ENCODE measurements at regions not wholly inside any gene's neighbourhood (a gene's known extent, or its start where the extent isn't known, plus 50 kb on each side); places are given as distances from the start of the nearest gene placed in this dataset.

DNA sequence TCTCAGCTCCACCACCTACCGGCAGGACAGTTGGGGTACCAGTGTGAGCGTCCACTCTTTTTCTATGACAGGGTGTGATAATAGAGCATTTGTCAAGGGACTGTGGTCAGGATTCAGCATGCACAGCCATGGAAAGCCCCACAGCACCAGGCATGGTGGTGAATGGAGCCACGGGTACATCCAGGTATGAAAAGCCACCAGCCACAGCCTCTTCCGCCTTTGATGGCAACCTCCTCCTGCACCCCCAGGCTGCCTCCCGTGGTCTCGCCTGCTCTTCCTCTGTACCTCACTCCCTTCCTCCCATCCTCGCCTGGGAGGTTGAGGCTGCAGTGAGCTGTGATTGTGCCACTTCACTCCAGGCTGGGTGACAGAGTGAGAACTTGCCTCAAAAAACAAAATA lies 90.2 kb upstream of the CHST15 start:
- no peak for TF ChIP-seq POLR2A (IDR thresholded peaks at IDR 0.05)
- TF ChIP-seq, protein P1, sequence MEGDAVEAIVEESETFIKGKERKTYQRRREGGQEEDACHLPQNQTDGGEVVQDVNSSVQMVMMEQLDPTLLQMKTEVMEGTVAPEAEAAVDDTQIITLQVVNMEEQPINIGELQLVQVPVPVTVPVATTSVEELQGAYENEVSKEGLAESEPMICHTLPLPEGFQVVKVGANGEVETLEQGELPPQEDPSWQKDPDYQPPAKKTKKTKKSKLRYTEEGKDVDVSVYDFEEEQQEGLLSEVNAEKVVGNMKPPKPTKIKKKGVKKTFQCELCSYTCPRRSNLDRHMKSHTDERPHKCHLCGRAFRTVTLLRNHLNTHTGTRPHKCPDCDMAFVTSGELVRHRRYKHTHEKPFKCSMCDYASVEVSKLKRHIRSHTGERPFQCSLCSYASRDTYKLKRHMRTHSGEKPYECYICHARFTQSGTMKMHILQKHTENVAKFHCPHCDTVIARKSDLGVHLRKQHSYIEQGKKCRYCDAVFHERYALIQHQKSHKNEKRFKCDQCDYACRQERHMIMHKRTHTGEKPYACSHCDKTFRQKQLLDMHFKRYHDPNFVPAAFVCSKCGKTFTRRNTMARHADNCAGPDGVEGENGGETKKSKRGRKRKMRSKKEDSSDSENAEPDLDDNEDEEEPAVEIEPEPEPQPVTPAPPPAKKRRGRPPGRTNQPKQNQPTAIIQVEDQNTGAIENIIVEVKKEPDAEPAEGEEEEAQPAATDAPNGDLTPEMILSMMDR (IDR thresholded peaks at IDR 0.05) = no peak
- WGBS, 4 donors = 92 to 98% (median 94%) methylated on average over 7 of the region's 7 CpGs
- Histone ChIP-seq H3K27me3 (no peaks in the 10 kb centered on the region), H3K9me3 (no peaks in the 10 kb centered on the region), H3K27ac (no peak overlapping the region), H3K4me3 (no peak overlapping the region), H3K36me3 (no peaks in the 10 kb centered on the region), H3K4me1 (peaks cover 0 to 18% (median 0%) of the 10 kb centered on the region in 12 donors)
- DNase-seq (no peak), ATAC-seq (no peak)
- intact Hi-C loops (cut with DNase I) = no loop called here

DNA sequence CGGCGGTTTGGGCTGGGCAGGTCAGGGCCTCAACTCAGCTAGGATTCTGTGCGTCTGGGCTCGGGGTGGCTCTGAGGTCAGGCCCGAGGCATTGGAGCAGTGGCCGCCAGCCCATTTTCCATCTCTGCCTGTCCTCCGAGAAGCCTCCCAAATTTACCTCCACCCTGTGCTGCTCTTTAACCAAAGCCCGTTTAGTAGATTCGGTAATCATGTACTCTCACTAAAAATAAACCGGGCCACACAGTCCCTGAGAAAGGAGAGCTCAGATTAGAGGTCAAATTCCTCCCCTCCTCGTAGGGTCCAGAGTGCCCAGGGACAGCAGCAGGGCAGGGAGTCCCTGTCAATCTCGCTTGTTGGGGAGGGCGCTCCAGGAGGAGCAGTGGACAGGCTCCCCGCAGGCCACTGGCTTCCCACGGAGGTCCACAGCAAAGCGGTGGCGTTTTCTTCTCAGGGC lies 88.7 kb upstream of the CHST15 start:
- intact Hi-C loops (cut with DNase I) = no loop called here
- DNase-seq (peak in 2 of 5 donors; percentile 60 to 80), ATAC-seq (peak; percentile 91 to 96 (median 94))
- WGBS, 4 donors = 65 to 72% (median 68%) methylated on average over 11 to 17 of the region's 17 CpGs
- Histone ChIP-seq H3K27me3 (no peaks in the 10 kb centered on the region), H3K36me3 (no peaks in the 10 kb centered on the region), H3K9me3 (no peaks in the 10 kb centered on the region), H3K4me1 (peaks cover 0 to 18% (median 0%) of the 10 kb centered on the region in 12 donors), H3K4me3 (no peak overlapping the region), H3K27ac (peak overlapping the region in 8 of 12 donors; percentile 14 to 71 (median 43))
- TF ChIP-seq, protein P1 (IDR thresholded peaks at IDR 0.05) = no peak

DNA sequence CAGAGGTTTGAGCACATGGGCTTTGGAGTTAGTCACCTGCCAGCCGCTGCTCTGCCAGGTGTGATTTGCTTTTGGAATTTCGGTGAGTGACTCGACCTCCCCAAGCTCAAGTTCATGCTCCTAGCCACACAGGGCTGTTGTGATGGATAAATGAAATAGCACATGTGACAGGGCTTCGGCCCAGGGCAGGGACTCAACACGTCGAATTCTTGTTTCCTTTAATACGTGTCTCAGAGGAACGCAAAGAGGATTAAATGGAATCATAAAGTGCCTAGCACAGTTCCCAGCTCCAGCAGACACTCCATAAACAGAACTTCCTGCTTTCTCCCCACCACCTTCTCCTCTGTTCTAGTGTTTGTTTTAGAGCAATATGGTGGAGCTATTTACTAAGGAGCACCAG lies 88.3 kb upstream of the CHST15 start:
- TF ChIP-seq POLR2A (IDR thresholded peaks at IDR 0.05) = no peak
- TF ChIP-seq, protein P1 (IDR thresholded peaks at IDR 0.05) = no peak
- WGBS, 4 donors = 59 to 90% (median 82%) methylated on average over 7 to 8 of the region's 8 CpGs
- intact Hi-C loops (cut with DNase I) = no loop called here
- Histone ChIP-seq H3K4me3 (no peak overlapping the region), H3K27ac (peak overlapping the region in 6 of 12 donors; percentile 6 to 71 (median 46)), H3K4me1 (peaks cover 0 to 18% (median 0%) of the 10 kb centered on the region in 12 donors), H3K36me3 (no peaks in the 10 kb centered on the region), H3K9me3 (no peaks in the 10 kb centered on the region), H3K27me3 (no peaks in the 10 kb centered on the region)
- ATAC-seq (no peak), DNase-seq (no peak)

DNA sequence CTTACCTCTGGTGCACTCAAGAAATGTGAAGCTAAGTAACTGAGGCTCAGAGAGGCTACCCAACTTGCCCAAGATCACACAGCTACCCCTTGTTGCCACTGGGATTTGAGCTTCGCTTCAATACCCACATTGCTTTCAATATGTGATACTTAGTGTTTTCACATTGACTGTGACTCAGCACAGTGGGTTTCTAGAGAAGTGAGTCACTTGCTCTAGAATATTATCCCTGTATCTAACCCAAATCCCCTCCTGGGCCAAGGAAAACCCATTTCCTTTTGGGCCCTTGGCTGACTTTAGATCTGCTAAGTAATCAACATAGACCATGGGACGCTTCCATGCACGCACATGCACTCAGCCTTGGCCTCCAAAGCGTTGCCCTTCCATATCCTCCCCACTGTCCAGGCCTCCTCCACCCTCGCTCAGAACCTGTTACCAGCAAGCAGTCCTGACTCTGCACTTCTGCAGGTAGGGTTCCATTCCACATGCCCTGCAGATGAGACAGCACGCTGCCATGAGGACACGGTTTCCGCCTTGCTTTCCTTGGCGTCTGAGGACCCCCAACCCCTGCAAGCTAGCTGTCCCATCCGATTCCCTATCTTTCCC lies 87.7 kb upstream of the CHST15 start:
- peaks cover 0 to 18% (median 0%) of the 10 kb centered on the region in 12 donors for H3K4me1 ChIP-seq
- no peak overlapping the region for H3K4me3 ChIP-seq
- H3K27me3 ChIP-seq = no peaks in the 10 kb centered on the region
- intact Hi-C loops (cut with DNase I) = no loop called here
- H3K9me3 ChIP-seq = no peaks in the 10 kb centered on the region
- no peak for TF ChIP-seq POLR2A (IDR thresholded peaks at IDR 0.05)
- TF ChIP-seq, protein P1 (IDR thresholded peaks at IDR 0.05) = no peak
- ATAC-seq (no peak), DNase-seq (no peak)
- H3K36me3 ChIP-seq = no peaks in the 10 kb centered on the region
- peak overlapping the region in 1 of 12 donors; percentile 71 for H3K27ac ChIP-seq
- 96 to 99% (median 98%) methylated on average over 10 of the region's 10 CpGs for WGBS, 4 donors
